Hypothalamus (tissue), 51 donors: ENCODE measurements at regions not wholly inside any gene's neighbourhood (a gene's known extent, or its start where the extent isn't known, plus 50 kb on each side); places are given as distances from the start of the nearest gene placed in this dataset.
"Not testable (repeated sequence)": the region's sequence is repeated elsewhere in the genome, so short reads cannot be mapped to it uniquely, and the experiment has no call there.

Experiments
- DNase-seq, 51 donors: peaks; one replicate each; lab custom pipeline; 2025; lab: John Stamatoyannopoulos, UW

DNA sequence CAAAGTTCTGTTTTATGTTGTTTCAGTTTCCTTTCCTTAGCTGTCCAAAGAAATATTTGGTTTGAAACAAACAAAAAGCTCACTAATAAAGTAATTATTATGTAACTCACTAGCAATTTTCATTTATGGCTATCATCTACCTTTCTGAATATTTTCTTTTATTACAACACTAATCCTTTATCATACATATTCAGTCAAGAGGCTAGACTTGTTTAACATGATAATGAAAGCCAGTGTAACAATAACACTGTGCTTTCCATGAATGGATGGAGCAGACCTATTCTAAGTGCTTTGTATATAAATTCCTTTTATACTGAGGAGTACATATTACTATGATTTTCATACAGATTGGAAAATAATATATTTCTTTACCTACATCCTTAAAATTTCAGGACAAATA is 972.8 kb upstream of the ADGRL4 start:
- no peak for DNase-seq

DNA sequence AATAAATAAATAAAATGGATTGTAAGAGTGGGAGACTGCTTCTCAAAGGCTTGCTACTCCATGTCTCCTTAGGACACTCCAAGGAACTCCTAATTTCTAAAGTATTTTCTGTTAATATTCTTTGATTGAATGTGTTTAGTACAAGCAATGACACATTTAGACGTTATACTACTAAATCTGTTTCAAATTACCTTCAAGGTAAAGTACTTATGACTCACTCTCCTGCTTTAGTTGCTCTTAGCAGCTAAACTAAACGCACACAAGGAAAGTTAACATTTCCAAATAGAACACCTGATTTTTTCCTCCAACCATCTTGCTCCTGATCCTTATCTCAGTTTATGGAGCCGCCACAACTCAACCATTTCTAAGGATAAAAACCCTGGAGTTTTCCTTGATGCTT is 969.8 kb upstream of the ADGRL4 start:
- DNase-seq, result no peak

DNA sequence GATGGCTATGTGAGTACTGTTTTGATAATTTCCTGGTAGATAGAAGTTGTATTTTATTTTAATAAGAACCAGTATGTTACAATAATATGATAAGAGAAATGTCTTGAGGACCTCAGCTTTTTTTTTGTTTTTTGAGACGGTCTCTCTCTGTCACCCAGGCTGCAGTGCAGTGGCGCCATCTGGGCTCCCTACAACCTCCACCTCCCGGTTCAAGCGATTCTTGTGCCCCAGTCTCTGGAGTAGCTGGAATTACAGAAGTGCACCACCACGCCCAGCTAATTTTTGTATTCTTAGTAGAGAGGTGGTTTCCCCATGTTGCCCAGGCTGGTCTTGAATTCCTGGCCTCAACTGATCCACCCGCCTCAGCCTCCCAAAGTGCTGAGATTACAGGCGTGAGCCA is 968.1 kb upstream of the ADGRL4 start:
- DNase-seq, result no peak

DNA sequence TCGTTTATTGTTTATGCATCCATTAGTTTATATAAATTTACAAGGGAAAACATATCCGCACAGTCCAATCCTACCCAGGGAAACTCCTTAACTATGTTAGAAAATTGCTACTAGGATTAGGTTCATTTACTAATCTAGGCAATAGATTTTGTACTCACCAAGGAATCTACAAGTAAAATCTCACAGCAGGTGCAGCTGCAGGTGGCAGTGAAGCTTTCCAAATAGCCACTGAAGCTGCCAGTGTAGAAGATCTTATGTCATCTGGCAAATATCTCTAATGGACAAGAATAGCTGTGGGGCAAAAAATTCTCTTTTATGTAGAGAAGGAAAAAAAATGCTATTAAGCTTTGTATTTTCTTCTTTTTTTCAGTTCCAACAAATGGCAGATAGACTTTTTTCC is 963.4 kb upstream of the ADGRL4 start:
- no peak for DNase-seq

DNA sequence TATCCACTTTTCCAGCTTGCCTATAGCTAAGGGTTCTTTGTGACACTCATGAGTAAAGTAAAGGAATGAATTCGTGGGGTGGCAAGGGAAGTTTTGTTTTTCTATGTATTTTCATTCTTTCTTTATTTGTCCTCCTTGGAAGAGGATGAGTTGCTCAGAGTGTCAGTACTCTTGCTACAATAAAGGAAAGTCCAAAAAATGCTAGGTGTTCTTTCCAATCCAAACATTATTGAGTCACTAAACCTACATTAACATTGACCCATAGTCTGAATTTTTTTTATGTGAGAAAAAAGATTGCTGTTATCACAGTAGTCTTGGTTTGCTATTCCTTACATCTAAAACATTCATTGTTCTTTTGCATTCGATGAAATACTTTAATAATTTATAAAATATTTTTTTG is 959.9 kb upstream of the ADGRL4 start:
- DNase-seq, result no peak

DNA sequence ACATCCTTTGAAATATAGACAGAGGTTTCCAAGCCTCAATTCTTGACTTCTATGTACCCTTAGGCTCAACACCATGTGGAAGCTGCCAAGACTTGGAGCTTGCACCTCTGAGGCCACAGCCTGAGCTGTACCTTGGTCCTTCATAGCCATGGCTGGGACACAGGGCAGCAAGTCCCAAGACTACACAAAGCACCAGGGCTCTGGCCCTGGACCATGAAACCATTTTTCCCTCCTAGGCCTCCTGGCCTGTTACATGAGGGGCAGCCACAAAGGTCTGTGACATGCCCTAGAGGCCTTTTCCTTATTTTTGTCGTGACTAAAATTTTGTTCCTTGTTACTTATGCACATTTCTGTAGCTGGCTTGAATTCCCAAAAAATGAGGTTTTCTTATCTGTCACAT is 953.1 kb upstream of the ADGRL4 start:
- DNase-seq, result no peak

DNA sequence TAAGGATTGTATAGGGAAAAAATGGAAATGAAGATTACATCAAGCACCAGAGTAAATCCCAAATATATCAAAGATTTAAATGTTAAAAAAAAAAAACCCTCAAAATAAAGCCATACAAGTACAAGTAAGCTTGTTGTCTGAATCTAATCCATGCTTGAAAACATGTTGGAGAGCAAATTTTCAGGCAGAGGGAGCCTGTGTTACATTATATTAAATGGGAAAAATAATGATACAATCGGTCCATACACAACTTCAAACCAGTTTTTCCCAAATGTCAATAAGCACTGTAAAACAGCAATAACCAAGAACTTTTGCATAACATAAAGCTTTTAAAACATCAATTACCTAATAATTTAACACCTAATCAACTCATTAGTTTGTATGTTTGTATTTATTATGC is 949.4 kb upstream of the ADGRL4 start:
- DNase-seq, result no peak

DNA sequence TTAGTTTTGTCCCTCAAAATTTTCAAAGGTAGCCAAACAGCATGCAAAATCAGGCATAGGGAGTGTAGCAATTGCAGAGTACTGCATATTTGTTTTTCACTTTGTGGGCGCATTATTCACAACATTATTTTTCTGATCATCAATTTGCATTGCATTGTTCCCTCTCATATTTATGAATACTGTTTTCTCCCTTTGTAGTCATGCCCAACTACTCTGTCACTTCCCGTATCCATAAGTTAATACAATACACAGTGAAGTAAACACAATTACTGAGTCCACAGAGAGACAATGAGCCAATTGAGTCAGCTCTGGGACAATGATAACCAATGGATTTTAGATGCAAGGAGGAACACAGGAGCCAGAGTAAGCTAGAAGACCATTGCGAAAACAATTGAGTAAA is 944.0 kb upstream of the ADGRL4 start:
- no peak for DNase-seq

DNA sequence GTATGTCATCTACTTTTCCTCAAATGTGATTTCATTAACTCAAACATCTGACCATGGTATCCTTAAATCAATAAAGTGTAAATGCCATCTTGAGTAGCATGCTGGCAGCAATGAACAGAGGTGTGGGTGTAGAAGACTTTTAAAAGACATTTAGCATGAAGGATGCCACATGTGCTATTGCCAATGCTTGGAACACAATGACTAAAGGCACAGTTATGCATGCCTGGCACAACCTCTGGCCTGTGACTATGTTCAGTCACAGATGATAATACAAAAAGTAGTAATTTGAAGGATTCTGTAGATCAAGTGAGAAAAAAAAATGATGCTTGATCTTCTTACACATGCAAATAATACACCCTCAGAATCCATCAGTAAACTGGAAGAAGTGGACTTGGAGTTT is 938.9 kb upstream of the ADGRL4 start:
- DNase-seq, result no peak

DNA sequence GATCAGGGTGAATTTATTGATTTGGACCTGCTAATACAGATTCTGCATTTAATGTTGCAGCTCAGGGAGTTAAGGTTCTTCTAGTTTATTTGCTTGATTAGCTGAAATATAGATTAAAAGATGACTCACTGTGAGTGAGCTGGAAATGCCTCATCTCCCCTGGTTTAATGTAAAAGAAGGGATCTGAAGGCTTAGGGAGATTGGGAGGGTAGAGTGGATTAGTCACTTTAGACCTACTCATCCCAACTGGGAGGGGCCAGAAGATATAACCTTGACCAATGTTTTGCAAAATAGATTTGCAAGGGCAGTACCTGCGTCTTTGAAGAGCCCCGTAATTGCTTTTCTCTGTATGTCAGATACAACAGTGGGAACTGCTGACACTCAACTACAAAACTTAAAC is 922.8 kb upstream of the ADGRL4 start:
- no peak for DNase-seq

DNA sequence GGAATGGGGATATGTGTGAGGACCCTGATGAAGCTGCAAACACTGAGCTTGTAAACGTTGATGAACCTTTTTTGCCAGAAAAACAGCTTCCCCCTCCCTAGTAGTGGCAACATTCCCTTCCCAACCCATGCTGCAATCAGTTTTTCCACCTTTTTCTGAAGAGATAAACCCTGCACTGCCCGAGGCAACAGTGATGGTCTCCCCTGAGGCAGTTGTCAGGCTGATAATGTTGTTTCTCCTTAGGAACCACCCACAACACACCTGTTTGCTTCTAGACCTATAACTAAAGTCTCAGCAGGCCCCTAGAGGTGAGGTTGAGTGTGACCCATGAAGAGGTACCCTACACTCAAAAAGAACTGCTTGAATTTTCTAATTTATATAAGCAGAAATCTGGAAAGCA is 922.4 kb upstream of the ADGRL4 start:
- DNase-seq, result no peak

DNA sequence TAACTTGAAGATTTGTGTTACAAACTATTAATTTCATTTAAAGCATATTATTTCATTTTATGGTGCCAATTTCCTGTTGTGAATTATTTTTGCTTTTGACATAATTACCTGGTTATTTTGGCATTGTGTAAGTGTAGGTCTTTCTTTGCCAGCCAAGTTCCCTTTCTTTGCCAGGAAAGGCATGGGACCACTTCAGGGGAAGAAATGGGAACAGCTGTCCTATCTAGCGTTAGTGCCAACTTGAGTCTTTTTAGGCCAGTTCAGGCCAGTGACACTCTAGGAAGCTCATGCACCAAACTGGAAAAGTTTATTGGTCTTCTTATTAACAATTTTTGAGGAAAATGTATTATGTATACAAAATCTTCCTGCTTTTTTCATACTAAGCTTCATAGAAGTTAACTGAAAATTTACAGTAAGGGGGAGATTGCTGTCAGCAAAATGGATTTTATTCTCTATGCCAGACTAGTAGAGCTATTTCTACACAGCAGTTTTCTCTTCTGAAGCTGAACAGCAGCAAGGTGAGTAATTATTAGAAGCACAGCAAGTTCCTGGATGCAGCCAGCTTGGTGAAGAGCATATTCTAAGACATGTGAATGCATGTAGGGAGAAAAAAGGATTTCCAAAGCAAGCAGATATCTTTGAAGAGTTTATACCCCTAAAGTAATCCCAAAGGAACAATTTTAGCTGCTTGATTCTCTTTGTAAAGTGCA is 914.6 kb upstream of the ADGRL4 start:
- DNase-seq, result no peak

DNA sequence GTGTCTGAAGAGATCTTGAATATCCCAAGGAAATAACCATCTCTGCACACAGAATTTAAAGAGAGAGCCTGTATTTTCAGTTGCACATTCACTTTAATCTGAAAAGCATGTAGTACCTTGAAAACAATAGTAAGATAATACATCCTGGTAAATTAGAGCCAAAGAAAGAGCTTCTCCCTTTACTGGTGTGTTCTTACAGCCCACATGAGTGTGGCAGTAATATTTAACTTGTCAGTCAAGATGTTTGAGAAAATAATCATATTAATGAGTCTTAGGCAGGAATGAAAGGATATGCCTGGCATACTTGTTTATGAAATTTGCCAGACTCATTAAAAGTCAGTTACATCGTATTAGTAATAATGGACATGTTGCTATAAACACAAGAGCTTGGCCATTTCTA is 908.4 kb upstream of the ADGRL4 start:
- DNase-seq, result no peak

DNA sequence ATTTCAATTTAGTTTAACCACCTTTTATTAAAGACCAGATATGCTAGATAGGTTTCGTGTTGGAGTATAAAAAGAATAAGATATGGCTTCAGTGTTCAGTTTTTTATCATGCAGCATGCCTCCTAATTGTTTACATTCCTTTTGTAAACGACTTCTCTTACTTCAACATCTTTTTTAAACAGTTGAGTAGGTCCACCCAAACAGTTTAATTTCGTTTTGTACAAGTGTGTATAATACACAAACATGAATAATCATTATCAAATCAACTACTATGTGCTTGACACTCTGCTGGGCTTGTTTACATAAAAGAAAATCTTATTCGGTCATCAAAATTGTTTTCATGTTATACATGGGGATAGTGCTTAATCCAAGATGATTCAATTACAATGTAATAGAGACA is 906.3 kb upstream of the ADGRL4 start:
- no peak for DNase-seq

DNA sequence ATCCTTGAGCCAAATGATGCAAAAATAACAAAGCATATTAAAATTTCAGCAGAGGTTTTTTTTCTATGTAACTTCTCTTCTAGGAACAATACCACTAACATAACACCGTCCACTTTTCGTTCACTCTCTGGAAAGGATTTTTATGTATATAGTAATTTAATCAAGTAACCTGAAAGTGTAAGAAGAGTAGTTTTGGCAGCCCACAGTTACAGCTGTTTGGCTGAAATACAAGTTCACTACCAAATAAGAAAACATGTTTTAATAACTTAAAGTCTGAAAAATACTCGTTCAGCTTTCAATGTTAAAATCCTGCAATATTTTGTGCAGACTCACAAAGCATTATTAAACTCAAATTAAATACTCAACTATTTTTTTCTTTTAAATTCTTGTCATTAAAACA is 896.8 kb upstream of the ADGRL4 start:
- DNase-seq, result no peak

DNA sequence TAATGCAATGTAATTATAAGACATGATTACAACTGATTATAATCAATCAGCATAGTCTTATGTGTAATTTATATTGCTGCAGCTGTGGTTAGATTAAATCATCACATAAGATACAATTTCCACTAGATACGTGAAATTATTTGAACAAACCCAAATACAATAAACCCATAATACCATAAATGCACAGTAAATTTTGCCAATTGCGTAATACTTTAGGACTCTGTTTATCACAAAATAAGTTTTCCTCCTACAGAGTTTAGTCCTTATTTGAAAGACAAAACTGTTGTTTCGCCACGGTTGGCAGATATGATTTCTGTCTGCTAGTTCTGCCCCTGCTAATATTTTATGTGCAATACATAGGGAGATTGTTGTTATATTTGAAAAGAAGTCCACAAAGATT is 895.9 kb upstream of the ADGRL4 start:
- no peak for DNase-seq

DNA sequence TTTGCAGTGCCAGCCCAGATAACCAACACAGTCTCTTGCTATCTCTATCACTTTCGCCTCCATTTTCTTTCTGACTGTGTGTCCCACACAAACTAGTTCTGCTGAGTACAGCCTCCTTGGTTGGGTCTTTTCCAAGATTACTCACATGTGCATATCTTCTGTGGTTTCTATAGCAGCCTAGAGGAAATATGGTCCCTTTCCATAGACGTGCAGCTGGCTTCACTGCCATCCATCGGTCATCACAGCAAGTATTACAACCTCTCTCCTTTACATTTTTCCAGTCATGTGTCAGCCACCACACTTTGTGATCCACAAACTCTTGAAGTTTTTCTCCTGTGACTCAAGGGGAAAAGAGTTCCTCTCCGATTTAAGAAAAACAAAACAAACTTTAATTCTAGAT is 893.4 kb upstream of the ADGRL4 start:
- no peak for DNase-seq

DNA sequence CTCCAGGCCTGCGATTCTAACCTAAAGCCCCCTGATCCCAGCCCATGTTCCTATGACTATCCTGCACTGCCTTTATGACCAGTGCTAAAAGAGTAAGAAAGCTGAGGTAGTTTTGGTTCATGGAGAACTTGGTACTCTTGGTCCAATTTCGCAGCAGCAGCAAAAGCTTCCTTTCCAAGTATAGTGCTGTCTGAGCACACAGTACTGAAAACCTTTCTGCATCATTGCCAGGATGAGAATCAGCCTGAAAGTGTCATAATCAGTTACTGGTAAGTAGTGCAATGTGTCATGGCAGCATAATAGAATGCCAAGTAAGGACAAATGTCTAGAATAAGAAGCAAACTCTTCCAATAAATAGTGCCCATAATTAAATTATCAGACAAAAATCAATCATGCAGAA is 889.6 kb upstream of the ADGRL4 start:
- DNase-seq, result no peak

DNA sequence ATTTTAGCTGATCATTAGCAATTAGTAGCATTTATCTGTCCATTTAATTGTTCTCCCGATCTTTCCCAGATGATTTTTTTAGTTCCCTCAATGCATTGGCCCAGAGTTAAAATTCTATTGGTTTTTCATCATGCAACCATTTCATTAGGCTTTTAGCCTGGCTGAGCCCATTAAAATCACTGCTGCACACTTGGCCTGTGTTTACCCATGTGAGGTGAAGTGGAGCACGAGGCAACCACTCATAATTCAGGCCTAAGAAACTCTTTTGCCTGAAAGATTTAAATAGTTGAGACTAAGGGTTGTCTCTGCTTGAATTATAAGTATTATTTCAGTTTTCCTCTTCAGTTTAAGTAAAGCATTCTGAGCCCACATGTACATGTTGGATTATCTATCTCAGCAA is 889.0 kb upstream of the ADGRL4 start:
- DNase-seq, result no peak

DNA sequence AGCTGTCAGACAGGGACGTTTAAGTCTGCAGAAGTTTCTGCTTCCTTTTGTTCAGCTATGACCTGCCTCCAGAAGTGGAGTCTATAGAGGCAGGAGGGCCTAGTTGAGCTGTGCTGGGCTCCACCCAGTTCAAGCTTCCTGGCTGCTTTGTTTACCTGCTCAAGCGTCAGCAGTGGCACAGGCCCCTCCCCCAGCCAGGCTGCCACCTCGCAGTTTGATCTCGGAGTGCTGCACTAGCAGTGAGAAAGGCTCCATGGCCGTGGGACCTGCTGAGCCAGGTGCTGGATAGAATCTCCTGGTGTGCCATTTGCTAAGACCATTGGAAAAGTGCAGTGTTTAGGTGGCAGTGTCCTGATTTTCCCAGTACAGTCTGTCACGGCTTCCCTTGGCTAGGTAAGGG is 887.6 kb upstream of the ADGRL4 start:
- not testable (repeated sequence) for DNase-seq

DNA sequence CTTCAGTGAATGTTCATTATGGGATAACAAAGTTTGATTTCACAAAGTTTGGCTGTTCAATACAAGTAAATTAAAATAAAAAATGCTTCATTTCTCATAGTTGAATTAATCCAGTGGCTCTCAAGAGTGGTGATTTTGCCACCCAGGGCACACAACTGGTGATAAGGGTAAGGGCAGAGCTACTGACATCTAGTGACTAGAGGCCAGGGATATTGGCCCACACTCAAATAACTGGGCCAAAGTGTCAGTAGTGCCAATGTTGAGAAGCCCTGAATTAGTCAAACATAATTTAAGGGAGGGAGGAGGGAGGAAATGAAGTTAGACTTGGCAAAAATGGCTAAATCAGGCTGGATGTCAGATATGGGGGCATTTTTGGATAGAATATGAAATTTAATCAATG is 880.5 kb upstream of the ADGRL4 start:
- no peak for DNase-seq

DNA sequence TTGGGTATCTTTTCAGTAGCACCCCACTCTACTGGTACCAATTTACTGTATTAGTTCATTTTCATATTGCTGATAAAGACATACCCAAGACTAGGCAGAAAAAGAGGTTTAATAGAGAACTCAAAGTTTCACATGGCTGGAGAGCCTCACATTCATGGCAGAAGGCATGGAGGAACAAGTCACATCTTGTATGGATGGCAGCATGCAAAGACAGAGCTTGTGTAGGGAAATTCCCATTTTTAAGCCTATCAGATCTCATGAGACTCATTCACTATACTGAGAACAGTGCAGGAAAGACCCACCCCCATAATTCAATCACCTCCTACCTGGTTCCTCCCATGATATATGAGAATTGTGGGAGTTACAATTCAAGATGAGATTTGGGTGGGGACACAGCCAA is 878.6 kb upstream of the ADGRL4 start:
- DNase-seq, result no peak

DNA sequence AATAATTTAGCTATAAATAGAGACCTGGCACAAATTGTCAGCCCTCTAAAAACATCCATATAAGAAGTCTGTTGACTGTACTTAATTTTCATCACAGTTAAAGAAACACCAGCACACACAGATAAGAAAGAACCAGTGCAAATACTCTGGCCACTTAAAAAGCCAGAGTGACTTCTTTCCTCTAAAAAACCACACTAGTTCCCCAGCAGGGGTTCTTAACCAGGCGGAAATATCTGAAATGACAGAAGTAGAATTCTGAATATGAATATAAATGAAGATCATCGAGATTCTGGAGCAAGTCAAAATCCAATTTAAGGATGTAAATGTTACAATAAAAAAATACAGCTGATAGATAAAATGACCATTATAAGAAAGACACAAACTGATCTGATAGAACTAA is 870.6 kb upstream of the ADGRL4 start:
- DNase-seq, result no peak

DNA sequence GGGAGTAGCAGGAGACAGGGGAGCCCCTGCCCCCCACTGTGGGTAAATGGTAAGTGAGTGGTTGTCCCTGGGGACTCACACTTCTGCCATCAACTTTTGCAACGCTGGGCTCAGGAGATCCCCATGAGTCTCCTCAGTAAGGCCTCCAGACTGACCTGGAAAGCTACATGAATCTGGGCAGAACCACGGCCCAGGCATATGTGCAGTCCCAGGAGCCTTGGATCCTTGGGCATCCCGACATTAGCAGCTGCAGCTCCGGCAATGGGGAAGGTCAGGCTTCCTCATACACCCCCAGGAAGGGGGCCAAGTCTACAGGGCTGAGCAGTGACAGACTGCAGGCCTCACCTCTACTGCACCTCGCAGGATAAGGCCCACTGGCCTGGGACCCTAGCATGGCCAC is 868.7 kb upstream of the ADGRL4 start:
- no peak for DNase-seq
